Mucosa of gallbladder (tissue), 1 donor: ENCODE measurements at regions not wholly inside any gene's neighbourhood (a gene's known extent, or its start where the extent isn't known, plus 50 kb on each side); places are given as distances from the start of the nearest gene placed in this dataset.

Experiments used
- DNase-seq: peaks from one replicate; pipeline ENCODE4 v3.0.0-alpha.2; 2020; ENCODE audit warnings: low spot score
- donor health status: DM: no; HTN: no; CAD: no.

- DNase-seq: no peak
Observed at GRCh38 chr6:21992178-21992967, 304.5 kb downstream of the PRL start.

GRCh38 chr6:21993841-21994240 is 303.0 kb downstream of the PRL start:
- no peak for DNase-seq

- DNase-seq: no peak
Observed at GRCh38 chr6:21994821-21995220, 302.0 kb downstream of the PRL start.

GRCh38 chr6:21995318-21995717 is 301.5 kb downstream of the PRL start:
- no peak for DNase-seq

GRCh38 chr6:21996425-21997118 is 300.3 kb downstream of the PRL start:
- DNase-seq: no peak

- no peak for DNase-seq
Observed at GRCh38 chr6:21997119-21998037, 299.5 kb downstream of the PRL start.

GRCh38 chr6:21998582-21998981 is 298.3 kb downstream of the PRL start:
- no peak for DNase-seq

GRCh38 chr6:21999012-21999528 is 297.8 kb downstream of the PRL start:
- no peak for DNase-seq

- DNase-seq: no peak
Observed at GRCh38 chr6:21999741-22000140, 297.1 kb downstream of the PRL start.

- no peak for DNase-seq
Observed at GRCh38 chr6:22001396-22002027, 295.3 kb downstream of the PRL start.

GRCh38 chr6:22003287-22003686 is 293.5 kb downstream of the PRL start:
- no peak for DNase-seq

GRCh38 chr6:22006795-22007194 is 290.0 kb downstream of the PRL start:
- no peak for DNase-seq

GRCh38 chr6:22007469-22007868 is 289.4 kb downstream of the PRL start:
- DNase-seq: no peak

- no peak for DNase-seq
Observed at GRCh38 chr6:22008248-22008836, 288.5 kb downstream of the PRL start.

GRCh38 chr6:22010102-22010501 is 286.7 kb downstream of the PRL start:
- DNase-seq: no peak

- no peak for DNase-seq
Observed at GRCh38 chr6:22015216-22015615, 281.6 kb downstream of the PRL start.

GRCh38 chr6:22015944-22016343 is 280.9 kb downstream of the PRL start:
- no peak for DNase-seq

GRCh38 chr6:22017272-22017671 is 279.6 kb downstream of the PRL start:
- no peak for DNase-seq

- no peak for DNase-seq
Observed at GRCh38 chr6:22017766-22018165, 279.1 kb downstream of the PRL start.

- DNase-seq: no peak
Observed at GRCh38 chr6:22019857-22020256, 277.0 kb downstream of the PRL start.

- no peak for DNase-seq
Observed at GRCh38 chr6:22020299-22021003, 276.4 kb downstream of the PRL start.
